ENCODE measurements at regions not wholly inside any gene's neighbourhood (a gene's known extent, or its start where the extent isn't known, plus 50 kb on each side); places are given as distances from the start of the nearest gene placed in this dataset.

DNA sequence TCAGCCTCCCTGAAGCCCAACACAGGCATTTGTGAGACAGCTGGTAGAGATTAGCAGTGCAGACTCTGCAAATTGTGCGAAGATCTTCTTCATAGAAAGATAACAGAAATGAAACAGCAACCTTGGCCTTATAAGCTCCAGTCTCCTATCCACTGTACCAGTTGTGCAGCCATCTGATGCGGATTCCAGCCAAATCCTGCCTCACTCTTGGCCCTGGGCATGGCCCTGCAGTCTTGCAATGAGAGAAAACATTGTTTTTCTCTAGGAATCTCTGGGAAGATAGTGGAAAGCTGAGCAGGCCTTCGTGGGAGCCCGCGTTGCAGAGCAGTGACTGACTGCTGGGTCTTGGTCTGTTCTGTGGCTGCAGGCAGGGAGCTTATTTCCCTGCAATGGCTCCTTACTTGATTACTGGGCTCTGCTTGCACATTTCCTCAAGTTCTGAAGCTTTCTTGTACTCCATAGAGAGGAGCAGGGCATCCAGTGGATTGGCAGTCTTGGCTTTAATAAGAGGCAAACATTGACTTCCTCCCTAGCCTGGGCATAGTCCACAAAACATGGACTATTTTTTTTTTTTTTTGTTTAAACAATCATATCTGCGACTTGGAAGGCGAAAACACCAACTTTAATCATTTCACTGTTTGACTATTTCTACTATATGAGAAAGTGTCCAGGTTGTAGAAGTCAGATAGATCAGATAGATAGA lies 193.0 kb downstream of the ACTR3 start:
- no peak for DNase-seq (ENCODE audit: low read depth)
- no peak overlapping the region for H3K4me3 ChIP-seq (ENCODE audit: low read length)
- TF ChIP-seq CTCF (IDR thresholded peaks at IDR 0.05; ENCODE audit: insufficient read depth, low read depth, low read length, missing control alignments): no peak

DNA sequence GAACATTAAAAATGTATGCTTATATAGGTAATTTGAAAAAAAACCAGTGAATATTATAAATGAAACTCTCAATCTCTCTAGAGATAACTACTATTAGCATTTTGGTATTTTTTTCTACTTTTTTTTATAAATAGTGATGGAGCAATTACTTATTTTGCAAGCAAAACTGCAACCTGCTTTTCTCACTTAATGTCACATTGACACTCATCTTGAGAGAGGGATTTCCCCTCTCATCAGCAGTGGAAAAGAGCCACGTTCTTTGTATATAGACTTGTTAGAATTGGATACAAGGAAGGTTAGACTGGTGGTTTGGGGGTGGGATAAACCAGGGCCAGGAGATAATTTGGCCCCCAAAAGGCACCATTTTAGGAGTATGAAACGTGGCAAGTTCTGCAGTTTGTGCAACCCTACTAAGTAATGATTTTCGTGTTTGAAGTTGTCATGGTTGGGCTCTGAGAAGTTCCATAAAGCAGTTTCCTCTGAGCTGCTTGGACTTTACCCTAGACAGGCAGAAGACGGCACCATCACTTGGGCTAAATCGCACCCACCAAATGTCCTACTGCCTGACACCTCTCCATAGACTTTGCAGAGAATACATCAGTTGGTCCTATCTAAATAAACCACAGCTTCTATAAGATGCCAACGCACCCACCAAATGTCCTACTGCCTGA lies 194.0 kb downstream of the ACTR3 start:
- no peak overlapping the region for H3K4me3 ChIP-seq (ENCODE audit: low read length)
- DNase-seq (ENCODE audit: low read depth): no peak
- TF ChIP-seq CTCF (IDR thresholded peaks at IDR 0.05; ENCODE audit: insufficient read depth, low read depth, low read length, missing control alignments): no peak

DNA sequence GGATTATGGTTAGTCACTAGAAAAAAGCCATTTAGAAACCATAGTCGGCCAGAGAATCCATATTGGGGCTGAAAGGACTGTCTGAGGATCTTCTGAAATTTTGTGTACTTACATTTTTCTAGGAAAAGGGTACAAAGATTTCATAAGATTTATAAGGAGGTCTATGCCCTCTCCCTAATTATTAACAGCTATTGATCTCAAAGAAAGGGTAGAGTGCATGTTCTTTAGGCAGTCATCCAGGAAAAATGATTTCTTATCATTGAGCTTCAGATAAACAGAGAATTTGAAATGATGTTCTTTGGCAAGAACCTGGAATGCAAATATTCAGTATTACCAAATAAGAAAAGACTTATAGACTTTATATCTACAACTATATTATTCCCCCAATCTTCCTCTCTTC lies 195.3 kb downstream of the ACTR3 start:
- no peak for DNase-seq (ENCODE audit: low read depth)
- no peak overlapping the region for H3K4me3 ChIP-seq (ENCODE audit: low read length)
- no peak for TF ChIP-seq CTCF (IDR thresholded peaks at IDR 0.05; ENCODE audit: insufficient read depth, low read depth, low read length, missing control alignments)

- DNase-seq (ENCODE audit: low read depth): no peak
- TF ChIP-seq CTCF (IDR thresholded peaks at IDR 0.05; ENCODE audit: insufficient read depth, low read depth, low read length, missing control alignments): no peak
- H3K4me3 ChIP-seq (ENCODE audit: low read length): no peak overlapping the region
Measured at GRCh38 chr2:114085992-114086391, 196.1 kb downstream of the ACTR3 start.

GRCh38 chr2:114089636-114090319 lies 199.9 kb downstream of the ACTR3 start:
- TF ChIP-seq CTCF (IDR thresholded peaks at IDR 0.05; ENCODE audit: insufficient read depth, low read depth, low read length, missing control alignments): no peak
- no peak for DNase-seq (ENCODE audit: low read depth)
- no peak overlapping the region for H3K4me3 ChIP-seq (ENCODE audit: low read length)

- no peak for TF ChIP-seq CTCF (IDR thresholded peaks at IDR 0.05; ENCODE audit: insufficient read depth, low read depth, low read length, missing control alignments)
- DNase-seq (ENCODE audit: low read depth): no peak
- no peak overlapping the region for H3K4me3 ChIP-seq (ENCODE audit: low read length)
Measured at GRCh38 chr2:114091010-114091409, 201.1 kb downstream of the ACTR3 start.
